ENCODE measurements at regions not wholly inside any gene's neighbourhood (a gene's known extent, or its start where the extent isn't known, plus 50 kb on each side); places are given as distances from the start of the nearest gene placed in this dataset.
A peak's percentile ranks its signal among the peaks of the same experiment; 100 is the strongest.

DNA sequence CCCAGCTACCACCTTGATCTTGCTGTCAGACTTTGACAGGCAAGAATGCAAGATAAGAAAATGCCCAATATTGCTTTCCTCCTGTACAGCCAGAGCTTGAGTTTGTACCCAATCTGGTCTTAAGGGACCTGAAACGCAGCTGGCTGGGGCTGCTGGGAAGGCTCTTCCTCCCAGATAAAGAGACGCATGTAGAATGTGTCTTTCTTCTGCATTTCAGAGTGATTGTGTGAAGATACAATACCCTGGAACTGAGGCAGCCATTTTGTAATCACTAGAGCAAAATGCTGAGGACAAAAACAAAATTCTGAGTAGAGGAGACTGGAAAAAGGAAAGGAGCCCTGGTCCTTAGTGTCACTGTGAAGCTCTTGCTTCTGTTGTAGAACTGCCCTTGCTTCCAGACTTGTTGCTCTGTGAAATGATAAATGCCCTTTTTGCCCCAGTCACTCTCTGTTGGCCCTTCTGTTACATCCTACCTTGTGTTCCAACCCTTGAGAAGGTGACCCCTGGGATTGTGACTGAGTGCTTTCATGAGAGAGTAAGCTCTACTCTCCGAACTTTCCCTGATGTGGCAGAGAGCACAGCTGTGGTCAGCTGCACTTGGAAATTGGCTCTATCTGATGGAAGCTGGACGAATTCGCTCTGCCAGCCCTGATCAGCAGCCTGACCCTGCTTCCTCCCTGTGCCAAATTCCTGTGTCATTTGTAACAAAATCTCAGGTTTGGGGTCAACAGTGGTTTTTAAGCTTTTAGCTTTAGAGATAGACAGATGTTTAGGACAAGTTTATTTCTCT, 137.4 kb upstream of the RBMS1 start:
- DNase-seq (ENCODE audit: low spot score), result no peak

GRCh38 chr2:160632084-160632975, 138.7 kb upstream of the RBMS1 start:
- no peak for DNase-seq (ENCODE audit: low spot score)

DNA sequence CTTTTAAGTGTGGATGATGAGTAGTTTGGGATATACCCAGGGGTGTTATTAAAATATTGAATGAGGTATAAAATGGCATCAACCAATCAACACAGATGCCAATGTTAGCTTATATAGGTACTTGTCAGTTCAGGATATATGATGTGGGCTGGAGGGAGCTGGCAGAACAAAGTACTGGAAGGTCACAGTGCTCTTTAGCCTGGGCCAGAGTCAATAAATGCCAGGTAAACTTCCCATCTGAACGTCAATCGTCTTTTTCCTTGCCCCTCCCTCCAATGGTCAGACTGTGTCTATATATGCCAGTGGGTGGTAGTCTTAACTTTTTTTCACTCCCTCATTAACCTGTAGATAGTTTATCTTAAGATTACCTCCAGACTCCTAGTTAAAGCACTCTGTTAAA, 140.8 kb upstream of the RBMS1 start:
- DNase-seq (ENCODE audit: low spot score), result no peak

DNA sequence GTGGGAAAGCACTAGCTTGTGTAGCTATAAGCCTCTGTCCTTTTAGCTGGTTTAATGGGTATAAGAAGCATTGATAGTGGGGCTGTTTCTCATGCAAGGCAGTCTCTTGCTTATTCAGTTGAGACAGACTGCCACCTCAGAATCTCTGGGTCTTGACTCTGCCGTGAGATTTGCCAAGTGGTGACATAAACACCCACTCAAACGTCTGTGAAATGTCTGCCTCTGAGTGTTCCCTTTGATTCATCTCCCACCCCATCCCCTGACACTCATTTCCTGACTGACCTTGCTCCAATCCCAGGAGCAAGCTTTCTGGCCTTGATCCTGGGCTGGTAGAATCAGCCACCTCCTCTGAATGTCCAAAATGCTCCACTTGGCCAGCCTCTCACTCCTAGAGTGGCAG, 141.9 kb upstream of the RBMS1 start:
- DNase-seq (ENCODE audit: low spot score), result no peak

GRCh38 chr2:160639472-160639871, 145.9 kb upstream of the RBMS1 start:
- no peak for DNase-seq (ENCODE audit: low spot score)

GRCh38 chr2:160646684-160647444, 153.3 kb upstream of the RBMS1 start:
- DNase-seq (ENCODE audit: low spot score), result no peak

- DNase-seq (ENCODE audit: low spot score), result peak; percentile 47
These were observed 154.5 kb upstream of the RBMS1 start for GRCh38 chr2:160647967-160648685.

GRCh38 chr2:160649698-160650097, 156.1 kb upstream of the RBMS1 start:
- DNase-seq (ENCODE audit: low spot score), result no peak

DNA sequence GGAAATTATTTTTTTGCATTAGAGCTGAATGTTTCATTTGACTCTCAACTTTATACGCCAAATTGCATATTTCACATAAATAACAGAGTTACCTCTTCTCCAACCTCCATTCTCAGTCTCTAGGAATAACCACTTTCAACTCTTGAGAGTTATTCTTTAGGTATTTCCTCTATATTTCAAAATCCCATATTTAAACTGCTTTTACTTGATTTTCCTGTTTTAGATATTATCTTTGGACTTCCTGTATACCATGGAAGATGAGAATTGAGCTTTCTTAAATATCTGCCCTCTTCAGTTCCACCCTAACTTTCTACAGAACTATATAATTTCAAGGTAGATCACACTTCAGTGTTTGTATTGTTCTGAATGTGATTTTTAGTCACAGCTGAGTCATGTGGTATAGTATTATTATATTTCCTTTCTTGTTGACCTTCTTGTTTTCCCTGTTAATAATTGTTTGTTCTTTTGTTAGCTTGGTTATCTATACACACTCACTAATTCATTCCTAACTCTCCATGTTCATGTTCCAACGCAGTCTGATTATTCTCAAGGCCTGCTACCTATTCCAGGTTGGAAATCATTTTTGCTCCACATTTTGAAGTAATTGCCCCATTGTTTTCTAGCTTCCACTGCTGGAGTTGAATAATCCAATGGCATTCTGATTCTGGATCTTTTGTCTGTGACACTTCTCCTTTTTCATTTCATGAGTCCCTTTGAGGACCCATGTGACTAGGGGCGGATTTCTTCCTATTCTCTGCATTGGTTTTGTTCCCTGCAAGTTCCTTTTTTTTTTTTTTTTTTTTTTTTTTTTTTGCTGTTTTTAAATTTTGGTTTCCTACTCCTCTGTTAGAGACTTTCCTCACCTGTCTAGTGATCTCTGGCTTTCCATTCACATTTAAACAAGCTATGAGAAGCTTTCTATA, 156.8 kb upstream of the RBMS1 start:
- DNase-seq (ENCODE audit: low spot score), result no peak

DNA sequence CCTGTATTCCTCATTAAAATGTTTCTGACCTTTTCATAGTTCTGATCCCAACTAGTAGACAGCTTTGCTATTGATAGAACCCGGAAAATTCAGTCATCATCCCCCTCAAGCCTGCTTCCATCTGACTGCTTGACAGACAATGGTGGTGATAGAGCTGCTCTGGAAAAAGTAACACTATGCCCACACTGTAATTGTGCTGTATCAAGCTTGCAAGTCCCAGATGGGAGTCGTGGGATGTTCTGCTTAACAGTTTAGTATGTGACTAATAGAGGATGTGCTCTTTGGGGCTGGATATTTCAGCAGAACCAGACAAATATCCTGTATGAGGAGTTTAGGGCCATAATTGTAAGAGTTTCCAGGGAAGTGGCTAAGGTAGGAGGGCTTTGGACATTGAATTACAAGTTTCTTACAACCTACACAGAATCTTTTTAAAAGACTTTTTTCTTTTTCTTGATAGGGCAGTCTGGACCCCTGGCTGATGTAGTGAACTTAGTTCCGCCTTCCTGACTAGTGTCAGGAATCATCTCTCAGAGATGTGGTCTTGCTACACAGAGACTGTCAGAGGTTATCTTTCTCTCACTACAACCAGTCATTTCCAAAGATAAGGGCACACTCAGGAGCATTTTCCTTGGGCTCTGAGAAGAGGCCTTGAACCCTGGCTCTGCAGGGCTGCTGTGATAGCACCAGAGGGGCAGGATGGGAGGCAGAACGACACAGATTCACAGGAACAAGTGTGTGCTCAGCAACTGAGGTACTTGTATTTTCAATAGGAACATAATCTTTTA, 158.0 kb upstream of the RBMS1 start:
- no peak for DNase-seq (ENCODE audit: low spot score)

- DNase-seq (ENCODE audit: low spot score), result no peak
These were observed 158.6 kb upstream of the RBMS1 start for GRCh38 chr2:160652236-160652635.

- no peak for DNase-seq (ENCODE audit: low spot score)
These were observed 163.6 kb upstream of the RBMS1 start for GRCh38 chr2:160657196-160657595.

GRCh38 chr2:160658851-160659250, 165.2 kb upstream of the RBMS1 start:
- DNase-seq (ENCODE audit: low spot score), result no peak

- no peak for DNase-seq (ENCODE audit: low spot score)
These were observed 167.1 kb upstream of the RBMS1 start for GRCh38 chr2:160660741-160661140.

GRCh38 chr2:160664603-160665140, 171.1 kb upstream of the RBMS1 start:
- DNase-seq (ENCODE audit: low spot score), result no peak

DNA sequence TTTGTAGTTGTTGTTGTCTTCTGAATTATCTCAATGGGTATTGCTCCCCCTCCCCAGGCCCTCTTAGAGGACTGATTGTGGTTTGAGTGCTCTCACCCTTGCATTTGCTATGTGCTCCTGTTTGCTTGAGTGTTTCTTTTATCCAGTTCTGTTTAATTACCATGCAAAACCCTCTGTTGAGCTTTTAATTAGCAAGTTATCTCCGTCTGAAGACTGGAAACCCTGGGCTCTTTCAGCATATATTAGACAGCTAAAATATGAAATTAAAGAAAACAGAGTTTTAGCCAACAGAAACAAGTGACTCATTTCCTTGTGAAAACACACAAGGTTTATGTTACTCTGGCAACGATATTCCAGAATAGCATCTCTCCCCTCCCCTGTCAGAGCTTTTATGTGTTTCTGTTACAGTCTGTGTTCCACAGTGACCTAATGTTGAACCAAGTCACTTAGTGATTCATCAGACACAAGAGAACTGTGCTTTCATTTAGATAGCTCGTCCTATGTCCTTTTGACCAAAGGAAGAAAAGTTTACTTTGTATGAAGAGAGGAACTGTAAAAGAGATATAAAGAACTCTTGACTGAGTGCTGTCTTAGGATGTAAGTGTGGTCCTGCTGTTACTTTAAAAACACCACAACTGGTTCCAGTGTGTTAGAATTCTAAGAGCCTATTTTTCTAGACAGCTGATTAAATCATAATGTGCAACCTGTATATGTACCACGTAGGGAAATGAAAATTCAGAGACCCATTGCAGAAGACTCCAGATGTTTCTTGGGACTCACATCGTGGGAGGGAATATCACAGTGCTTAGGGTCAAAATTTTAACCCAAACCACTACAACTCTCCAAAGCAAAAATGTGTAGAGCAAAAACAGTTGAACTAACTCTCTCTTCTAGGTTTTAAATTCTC, 172.8 kb upstream of the RBMS1 start:
- peak; percentile 54 for DNase-seq (ENCODE audit: low spot score)

DNA sequence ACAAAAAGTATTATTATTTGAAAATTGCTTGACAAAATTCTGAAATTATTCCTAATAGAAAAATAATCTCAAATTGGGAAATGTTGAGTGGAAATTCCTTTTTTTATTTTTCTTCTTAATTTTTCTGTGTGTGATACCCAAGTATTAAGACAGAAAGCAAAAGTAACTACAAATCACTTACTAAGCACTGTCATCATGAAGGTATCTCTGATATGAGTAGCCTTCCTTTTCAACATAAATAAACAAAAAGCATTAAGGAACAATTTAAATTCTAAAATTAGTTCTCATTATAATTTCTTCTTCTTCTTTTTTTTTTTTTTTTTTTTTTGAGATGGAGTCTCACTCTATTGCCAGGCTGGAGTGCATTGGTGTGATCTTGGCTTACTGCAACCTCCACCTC, 174.2 kb upstream of the RBMS1 start:
- no peak for DNase-seq (ENCODE audit: low spot score)

GRCh38 chr2:160670618-160671017, 177.0 kb upstream of the RBMS1 start:
- DNase-seq (ENCODE audit: low spot score), result no peak

- no peak for DNase-seq (ENCODE audit: low spot score)
These were observed 178.6 kb upstream of the RBMS1 start for GRCh38 chr2:160672211-160672610.
